ENCODE measurements at regions not wholly inside any gene's neighbourhood (a gene's known extent, or its start where the extent isn't known, plus 50 kb on each side); places are given as distances from the start of the nearest gene placed in this dataset.

GRCh38 chr13:47418206-47418920 lies 521.5 kb upstream of the HTR2A start:
- no peak for TF ChIP-seq CTCF (IDR thresholded peaks at IDR 0.05)
- no peak for DNase-seq
- Mint-ChIP-seq H3K4me3 (no peak overlapping the region), H3K36me3 (ENCODE audit: low read depth) (no peaks in the 10 kb centered on the region), H3K4me1 (peaks cover 11% of the 10 kb centered on the region), H3K9me3 (no peaks in the 10 kb centered on the region), H3K27ac (no peak overlapping the region), H3K27me3 (ENCODE audit: low read depth, poor library complexity) (no peaks in the 10 kb centered on the region)

DNA sequence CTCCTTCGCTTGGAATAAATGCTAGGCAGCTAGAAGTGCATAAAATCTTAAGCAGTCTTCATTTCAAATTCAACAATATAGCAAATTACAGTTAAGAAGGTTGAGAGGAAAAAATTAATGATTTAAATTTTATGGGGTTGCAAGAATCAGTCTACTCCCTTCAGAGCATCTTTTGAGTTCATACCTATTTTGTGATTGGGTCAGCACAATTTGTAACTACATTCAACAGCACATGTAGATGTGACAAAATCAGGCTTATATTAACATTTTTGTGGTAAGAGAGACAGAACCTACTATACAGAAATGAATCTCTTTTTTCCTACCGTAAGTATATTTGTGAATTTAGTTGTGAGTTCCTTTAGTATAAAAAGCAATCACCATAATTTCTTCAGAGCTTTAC lies 520.6 kb upstream of the HTR2A start:
- no peaks in the 10 kb centered on the region for H3K9me3 Mint-ChIP-seq
- H3K4me1 Mint-ChIP-seq, result peaks cover 11% of the 10 kb centered on the region
- H3K4me3 Mint-ChIP-seq, result no peak overlapping the region
- DNase-seq, result no peak
- H3K36me3 Mint-ChIP-seq (ENCODE audit: low read depth), result no peaks in the 10 kb centered on the region
- TF ChIP-seq CTCF (IDR thresholded peaks at IDR 0.05), result no peak
- no peaks in the 10 kb centered on the region for H3K27me3 Mint-ChIP-seq (ENCODE audit: low read depth, poor library complexity)
- no peak overlapping the region for H3K27ac Mint-ChIP-seq

DNA sequence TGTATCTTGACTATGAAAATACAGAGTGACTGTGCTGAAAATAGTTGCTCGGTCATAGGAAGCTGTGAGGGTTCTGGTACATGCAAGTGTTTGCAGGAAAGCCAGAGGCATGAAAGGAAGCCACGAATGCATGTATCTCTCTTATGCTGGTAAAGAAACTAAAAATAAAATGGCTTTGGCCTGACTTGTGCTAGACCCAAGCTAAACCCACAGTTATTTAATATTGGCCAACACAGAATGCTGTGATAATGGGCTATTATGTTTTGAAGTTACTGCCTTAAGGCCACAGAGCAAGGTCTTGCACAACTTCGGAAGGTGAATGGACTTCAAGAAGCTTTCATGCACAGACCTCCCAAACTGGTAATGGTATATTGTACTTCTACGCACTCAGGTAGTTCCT lies 518.2 kb upstream of the HTR2A start:
- Mint-ChIP-seq H3K36me3 (ENCODE audit: low read depth) (no peaks in the 10 kb centered on the region), H3K4me1 (peaks cover 11% of the 10 kb centered on the region), H3K9me3 (no peaks in the 10 kb centered on the region), H3K4me3 (no peak overlapping the region), H3K27ac (no peak overlapping the region), H3K27me3 (ENCODE audit: low read depth, poor library complexity) (no peaks in the 10 kb centered on the region)
- TF ChIP-seq CTCF (IDR thresholded peaks at IDR 0.05), result no peak
- DNase-seq, result no peak

DNA sequence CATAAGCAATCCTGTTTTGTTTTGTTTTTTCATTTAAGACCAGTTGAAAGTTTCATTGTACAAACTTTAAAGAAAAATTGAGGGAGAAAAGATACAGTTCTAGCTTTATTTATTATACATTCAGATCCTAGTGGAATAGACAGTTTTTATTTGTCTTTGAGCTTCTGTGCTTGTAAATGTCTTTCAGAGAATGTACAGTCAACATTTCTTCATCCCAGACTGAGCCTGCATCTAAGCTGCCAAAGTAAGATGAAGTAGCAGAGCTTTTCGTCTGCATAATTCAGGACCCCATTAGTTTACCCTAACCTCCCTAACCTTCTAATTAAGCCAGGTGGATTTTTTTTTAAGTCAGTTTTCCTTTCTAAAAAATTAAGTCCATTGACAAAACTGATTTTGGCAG lies 516.7 kb upstream of the HTR2A start:
- Mint-ChIP-seq H3K27me3 (ENCODE audit: low read depth, poor library complexity) (no peaks in the 10 kb centered on the region), H3K27ac (no peak overlapping the region), H3K4me1 (peaks cover 2% of the 10 kb centered on the region), H3K9me3 (no peaks in the 10 kb centered on the region), H3K36me3 (ENCODE audit: low read depth) (no peaks in the 10 kb centered on the region), H3K4me3 (no peak overlapping the region)
- no peak for DNase-seq
- TF ChIP-seq CTCF (IDR thresholded peaks at IDR 0.05), result no peak

GRCh38 chr13:47413112-47413511 lies 516.3 kb upstream of the HTR2A start:
- no peak for DNase-seq
- Mint-ChIP-seq H3K4me3 (no peak overlapping the region), H3K27ac (no peak overlapping the region), H3K27me3 (ENCODE audit: low read depth, poor library complexity) (peaks cover under 1% of the 10 kb centered on the region), H3K9me3 (no peaks in the 10 kb centered on the region), H3K4me1 (no peaks in the 10 kb centered on the region), H3K36me3 (ENCODE audit: low read depth) (no peaks in the 10 kb centered on the region)
- TF ChIP-seq CTCF (IDR thresholded peaks at IDR 0.05), result no peak

DNA sequence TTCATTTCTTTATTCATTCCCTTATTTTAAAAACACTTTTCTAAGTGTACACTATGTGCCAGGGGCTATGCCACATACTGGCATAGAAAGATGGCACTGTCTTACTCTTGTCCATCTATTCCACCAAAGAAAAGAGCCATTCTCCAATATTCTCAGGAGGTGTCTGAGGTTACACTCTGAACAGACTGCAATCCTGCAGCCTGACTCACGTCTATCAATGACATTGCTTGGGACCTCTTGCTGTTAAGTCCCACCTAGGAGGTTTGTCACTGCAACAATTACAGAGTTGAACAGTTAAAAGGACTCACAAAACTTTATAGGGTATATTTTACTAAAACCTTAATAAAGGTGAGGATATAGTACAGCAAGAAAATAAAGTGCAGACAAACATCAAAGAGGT lies 512.9 kb upstream of the HTR2A start:
- Mint-ChIP-seq H3K9me3 (no peaks in the 10 kb centered on the region), H3K4me1 (no peaks in the 10 kb centered on the region), H3K4me3 (no peak overlapping the region), H3K27me3 (ENCODE audit: low read depth, poor library complexity) (peaks cover 4% of the 10 kb centered on the region), H3K27ac (no peak overlapping the region), H3K36me3 (ENCODE audit: low read depth) (no peaks in the 10 kb centered on the region)
- TF ChIP-seq CTCF (IDR thresholded peaks at IDR 0.05), result no peak
- no peak for DNase-seq

All from nephron progenitor cell (in vitro differentiated cells).